ENCODE measurements at regions not wholly inside any gene's neighbourhood (a gene's known extent, or its start where the extent isn't known, plus 50 kb on each side); places are given as distances from the start of the nearest gene placed in this dataset.

DNA sequence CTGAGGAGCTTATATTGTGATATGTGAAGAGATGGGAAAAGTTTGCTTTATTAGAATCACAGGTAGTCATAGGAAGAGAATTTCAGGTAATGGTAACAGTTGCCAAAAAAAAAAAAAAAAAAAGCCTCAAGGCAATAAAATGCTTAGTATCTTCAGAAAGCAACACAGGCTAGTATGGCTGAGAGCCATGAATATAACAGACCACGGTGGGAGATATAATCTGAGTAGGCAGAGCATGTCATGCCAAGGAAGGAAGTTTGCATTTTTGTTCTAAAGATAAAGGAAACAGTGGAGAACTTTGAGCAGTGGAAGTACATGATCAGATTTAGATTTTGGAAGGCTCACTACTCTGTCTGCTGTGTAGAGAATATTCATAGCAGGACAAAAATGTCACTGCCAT, 211.4 kb downstream of the ETS1 start:
- Mint-ChIP-seq H3K9me3 (ENCODE audit: unreplicated experiment) (peaks cover 5% of the 10 kb centered on the region), H3K4me1 (ENCODE audit: unreplicated experiment) (peaks cover 34% of the 10 kb centered on the region), H3K27ac (ENCODE audit: unreplicated experiment) (no peak overlapping the region), H3K4me3 (ENCODE audit: unreplicated experiment) (no peak overlapping the region), H3K27me3 (ENCODE audit: unreplicated experiment) (no peaks in the 10 kb centered on the region), H3K36me3 (ENCODE audit: unreplicated experiment) (no peaks in the 10 kb centered on the region)
- TF ChIP-seq, protein P1, sequence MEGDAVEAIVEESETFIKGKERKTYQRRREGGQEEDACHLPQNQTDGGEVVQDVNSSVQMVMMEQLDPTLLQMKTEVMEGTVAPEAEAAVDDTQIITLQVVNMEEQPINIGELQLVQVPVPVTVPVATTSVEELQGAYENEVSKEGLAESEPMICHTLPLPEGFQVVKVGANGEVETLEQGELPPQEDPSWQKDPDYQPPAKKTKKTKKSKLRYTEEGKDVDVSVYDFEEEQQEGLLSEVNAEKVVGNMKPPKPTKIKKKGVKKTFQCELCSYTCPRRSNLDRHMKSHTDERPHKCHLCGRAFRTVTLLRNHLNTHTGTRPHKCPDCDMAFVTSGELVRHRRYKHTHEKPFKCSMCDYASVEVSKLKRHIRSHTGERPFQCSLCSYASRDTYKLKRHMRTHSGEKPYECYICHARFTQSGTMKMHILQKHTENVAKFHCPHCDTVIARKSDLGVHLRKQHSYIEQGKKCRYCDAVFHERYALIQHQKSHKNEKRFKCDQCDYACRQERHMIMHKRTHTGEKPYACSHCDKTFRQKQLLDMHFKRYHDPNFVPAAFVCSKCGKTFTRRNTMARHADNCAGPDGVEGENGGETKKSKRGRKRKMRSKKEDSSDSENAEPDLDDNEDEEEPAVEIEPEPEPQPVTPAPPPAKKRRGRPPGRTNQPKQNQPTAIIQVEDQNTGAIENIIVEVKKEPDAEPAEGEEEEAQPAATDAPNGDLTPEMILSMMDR (IDR thresholded peaks at IDR 0.05): no peak
- DNase-seq (ENCODE audit: extremely low spot score, unreplicated experiment): no peak

DNA sequence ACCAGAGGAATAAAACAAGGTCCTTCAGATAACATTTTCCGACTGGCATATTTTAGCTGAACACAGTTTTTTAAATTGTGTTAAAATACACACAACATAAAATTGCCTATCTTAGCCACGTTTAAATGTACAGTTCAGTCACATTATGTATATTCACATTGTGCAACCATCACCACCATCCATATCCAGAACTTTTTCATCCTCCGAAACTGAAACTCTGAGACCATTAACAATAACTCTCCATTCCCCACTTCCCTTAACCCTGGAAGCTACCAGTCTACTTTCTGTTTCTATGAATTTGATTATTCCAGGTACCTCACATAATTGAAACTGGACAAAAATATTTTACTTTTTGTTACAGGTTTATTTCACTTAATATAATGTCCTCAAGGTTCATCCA, 213.3 kb downstream of the ETS1 start:
- H3K36me3 Mint-ChIP-seq (ENCODE audit: unreplicated experiment): no peaks in the 10 kb centered on the region
- TF ChIP-seq, protein P1 (IDR thresholded peaks at IDR 0.05): no peak
- H3K9me3 Mint-ChIP-seq (ENCODE audit: unreplicated experiment): peaks cover 5% of the 10 kb centered on the region
- H3K27ac Mint-ChIP-seq (ENCODE audit: unreplicated experiment): no peak overlapping the region
- DNase-seq (ENCODE audit: extremely low spot score, unreplicated experiment): no peak
- no peaks in the 10 kb centered on the region for H3K27me3 Mint-ChIP-seq (ENCODE audit: unreplicated experiment)
- H3K4me1 Mint-ChIP-seq (ENCODE audit: unreplicated experiment): peaks cover 41% of the 10 kb centered on the region
- no peak overlapping the region for H3K4me3 Mint-ChIP-seq (ENCODE audit: unreplicated experiment)

GRCh38 chr11:128372977-128373376, 214.4 kb downstream of the ETS1 start:
- Mint-ChIP-seq H3K9me3 (ENCODE audit: unreplicated experiment) (no peaks in the 10 kb centered on the region), H3K36me3 (ENCODE audit: unreplicated experiment) (no peaks in the 10 kb centered on the region), H3K4me1 (ENCODE audit: unreplicated experiment) (peaks cover 41% of the 10 kb centered on the region), H3K4me3 (ENCODE audit: unreplicated experiment) (no peak overlapping the region), H3K27me3 (ENCODE audit: unreplicated experiment) (no peaks in the 10 kb centered on the region), H3K27ac (ENCODE audit: unreplicated experiment) (peak overlapping the region; percentile 70)
- DNase-seq (ENCODE audit: extremely low spot score, unreplicated experiment): no peak
- TF ChIP-seq, protein P1 (IDR thresholded peaks at IDR 0.05): no peak

- H3K27me3 Mint-ChIP-seq (ENCODE audit: unreplicated experiment): peaks cover 18% of the 10 kb centered on the region
- H3K9me3 Mint-ChIP-seq (ENCODE audit: unreplicated experiment): no peaks in the 10 kb centered on the region
- H3K27ac Mint-ChIP-seq (ENCODE audit: unreplicated experiment): no peak overlapping the region
- DNase-seq (ENCODE audit: extremely low spot score, unreplicated experiment): no peak
- peaks cover 23% of the 10 kb centered on the region for H3K4me1 Mint-ChIP-seq (ENCODE audit: unreplicated experiment)
- TF ChIP-seq, protein P1 (IDR thresholded peaks at IDR 0.05): no peak
- no peaks in the 10 kb centered on the region for H3K36me3 Mint-ChIP-seq (ENCODE audit: unreplicated experiment)
- no peak overlapping the region for H3K4me3 Mint-ChIP-seq (ENCODE audit: unreplicated experiment)
Measured at GRCh38 chr11:128367573-128367972, 219.8 kb downstream of the ETS1 start.

DNA sequence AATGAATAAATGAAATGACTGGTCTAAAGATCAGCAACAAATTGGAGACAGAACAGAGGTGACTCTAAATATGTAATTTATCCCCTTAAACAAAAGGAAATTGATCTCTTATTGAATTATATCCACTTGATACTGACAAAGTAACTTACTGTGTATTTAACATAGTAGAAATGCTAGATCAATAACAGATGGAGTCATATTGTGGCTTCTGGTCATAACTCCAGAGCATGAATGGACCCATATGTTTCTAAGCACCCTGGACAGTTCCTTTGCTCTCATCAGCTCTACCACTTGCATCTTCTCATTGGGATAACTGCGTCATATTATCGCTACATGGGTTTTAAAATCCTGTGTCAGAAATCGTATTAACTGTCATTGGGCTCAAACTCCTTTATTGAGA, 222.3 kb downstream of the ETS1 start:
- Mint-ChIP-seq H3K9me3 (ENCODE audit: unreplicated experiment) (no peaks in the 10 kb centered on the region), H3K27ac (ENCODE audit: unreplicated experiment) (no peak overlapping the region), H3K36me3 (ENCODE audit: unreplicated experiment) (no peaks in the 10 kb centered on the region), H3K4me3 (ENCODE audit: unreplicated experiment) (no peak overlapping the region), H3K4me1 (ENCODE audit: unreplicated experiment) (peaks cover 5% of the 10 kb centered on the region), H3K27me3 (ENCODE audit: unreplicated experiment) (peaks cover 18% of the 10 kb centered on the region)
- TF ChIP-seq, protein P1 (IDR thresholded peaks at IDR 0.05): no peak
- DNase-seq (ENCODE audit: extremely low spot score, unreplicated experiment): no peak

Data from osteocyte (in vitro differentiated cells).